ENCODE measurements at regions not wholly inside any gene's neighbourhood (a gene's known extent, or its start where the extent isn't known, plus 50 kb on each side); places are given as distances from the start of the nearest gene placed in this dataset.

DNA sequence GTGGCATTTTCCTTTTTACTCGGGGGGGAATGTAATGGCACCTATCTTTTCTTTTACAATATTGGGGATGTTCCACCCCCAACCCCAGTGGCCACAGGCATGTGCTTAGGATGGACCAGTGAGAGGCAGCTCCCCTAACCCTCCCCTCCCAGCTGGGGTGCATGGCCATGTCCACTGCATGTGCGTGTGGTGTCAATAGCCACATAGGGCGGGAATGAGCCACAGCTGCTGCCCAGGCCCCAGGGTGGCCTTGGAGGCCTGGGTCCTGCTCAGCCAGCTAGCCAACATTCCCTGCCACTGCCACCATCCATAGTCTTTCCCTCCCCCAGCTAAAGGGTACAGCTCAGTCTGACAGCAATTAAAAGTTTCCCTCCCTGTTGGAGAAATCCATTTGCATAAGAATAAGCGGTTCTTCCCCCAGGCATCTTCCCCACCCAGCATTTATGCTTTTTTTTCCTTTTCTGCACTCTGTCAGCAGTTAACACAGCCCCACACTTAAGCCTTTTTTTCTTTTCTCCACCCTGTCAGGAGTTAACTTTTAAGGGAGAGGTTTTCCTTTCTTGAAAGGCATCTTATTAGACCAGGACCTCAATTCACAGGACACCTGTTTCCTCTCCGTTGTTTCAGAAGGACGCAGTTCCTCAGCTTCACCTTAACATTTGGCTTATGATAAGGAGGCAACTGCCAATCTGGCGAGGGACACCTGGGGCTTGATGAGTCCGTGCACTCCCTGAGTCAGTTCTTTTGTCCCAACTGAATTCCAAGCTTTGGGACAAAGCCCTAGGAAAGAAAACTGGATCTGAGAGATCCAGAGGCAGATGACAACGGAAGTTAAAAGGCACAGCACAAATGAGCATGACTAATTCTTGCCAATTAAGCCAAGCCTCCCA, 121.4 kb downstream of the TPBG start:
- TF ChIP-seq EZH2phosphoT487 (IDR thresholded peaks at IDR 0.05; ENCODE audit: insufficient read depth, low read depth) (no peak), EZH2 (IDR thresholded peaks at IDR 0.05; ENCODE audit: insufficient read depth, poor library complexity, severe bottlenecking) (no peak)

Data from GM23248 (cell line).